Neural cell (in vitro differentiated cells): ENCODE measurements at regions not wholly inside any gene's neighbourhood (a gene's known extent, or its start where the extent isn't known, plus 50 kb on each side); places are given as distances from the start of the nearest gene placed in this dataset.

Experiments used
- H2AFZ ChIP-seq: fragments of 200-600, 300-800 bp; sonication (generic), shearing (Covaris generic); 2 replicates; pipeline ENCODE4 v1.6.0; 2014; ENCODE audit warnings: low read depth, mild to moderate bottlenecking, antibody characterized with exemption, low read length, moderate library complexity
- H3F3A ChIP-seq: fragments of 200-600 bp; shearing (Covaris generic); 2 replicates; pipeline ENCODE4 v1.6.1; 2016; ENCODE audit warnings: mild to moderate bottlenecking, moderate library complexity, mixed read lengths, antibody characterized with exemption, low read length; ENCODE audit not compliant: insufficient read depth, poor library complexity, severe bottlenecking
- H3K27ac ChIP-seq: fragments of 200-600, 300-800 bp; sonication (generic), shearing (Covaris generic); 2 replicates; pipeline ENCODE4 v1.5.1; 2014; ENCODE audit warnings: mild to moderate bottlenecking, low read length, moderate library complexity
- H3K27me3 ChIP-seq: fragments of 300-800, 200-600 bp; sonication (generic), shearing (Covaris generic); 2 replicates; pipeline ENCODE4 v1.6.0; 2014; ENCODE audit warnings: mild to moderate bottlenecking, low read depth, low read length, moderate library complexity; ENCODE audit not compliant: insufficient read depth
- H3K36me3 ChIP-seq: fragments of 300-800, 200-600 bp; sonication (generic), shearing (Covaris generic); 2 replicates; pipeline ENCODE4 v1.5.1; 2014; ENCODE audit warnings: mild to moderate bottlenecking, antibody characterized with exemption, low read length, moderate library complexity; ENCODE audit not compliant: insufficient read depth
- H3K4me2 ChIP-seq: fragments of 300-800, 200-600 bp; sonication (generic), shearing (Covaris generic); 2 replicates; pipeline ENCODE4 v1.6.0; 2014; ENCODE audit warnings: mild to moderate bottlenecking, low read length
- H3K4me3 ChIP-seq: fragments of 300-800, 200-600 bp; sonication (generic), shearing (Covaris generic); 2 replicates; pipeline ENCODE4 v1.5.1; 2014; ENCODE audit warnings: mild to moderate bottlenecking, low read length, moderate library complexity
- H3K79me2 ChIP-seq: fragments of 200-600 bp; shearing (Covaris generic); replicated peaks from 2 replicates; pipeline ENCODE4 v1.6.0; 2014; ENCODE audit warnings: mild to moderate bottlenecking, low read length, moderate library complexity; ENCODE audit not compliant: insufficient read depth
- H3K9ac ChIP-seq: fragments of 300-800, 200-600 bp; sonication (generic), shearing (Covaris generic); 2 replicates; pipeline ENCODE4 v1.6.1; 2016; ENCODE audit warnings: mild to moderate bottlenecking, low read length, mixed read lengths
- H3K9me2 ChIP-seq: fragments of 200-600 bp; shearing (Covaris generic); 2 replicates; pipeline ENCODE4 v1.6.1; 2016; ENCODE audit warnings: mild to moderate bottlenecking, low read length, mixed read lengths; ENCODE audit not compliant: insufficient read depth
- H3K9me3 ChIP-seq: fragments of 200-600, 300-800 bp; sonication (generic), shearing (Covaris generic); 2 replicates; pipeline ENCODE4 v1.6.1; 2016; ENCODE audit warnings: mild to moderate bottlenecking, mixed run types, low read length, moderate library complexity, mixed read lengths
- H4K20me1 ChIP-seq: fragments of 200-600 bp; shearing (Covaris generic); 2 replicates; pipeline ENCODE4 v1.6.1; 2016; ENCODE audit warnings: mild to moderate bottlenecking, mixed run types; ENCODE audit not compliant: insufficient read depth
- CTCF ChIP-seq: fragments of 450-650 bp; IDR thresholded peaks from 2 replicates; pipeline ENCODE4 v1.5.1; 2014; ENCODE audit warnings: antibody characterized with exemption, mild to moderate bottlenecking, moderate library complexity; ENCODE audit not compliant: poor library complexity, severe bottlenecking
- EP300 ChIP-seq: fragments of 450-650 bp; conservative IDR thresholded peaks from 2 replicates; pipeline ENCODE4 v1.6.1; 2014; ENCODE audit warnings: antibody characterized with exemption, mild to moderate bottlenecking, moderate library complexity; ENCODE audit not compliant: poor library complexity, severe bottlenecking
- EZH2 ChIP-seq: fragments of 200-600, 300-800 bp; shearing (Covaris generic), sonication (generic); IDR thresholded peaks from 2 replicates; pipeline ENCODE4 v1.6.1; 2014; ENCODE audit warnings: antibody characterized with exemption, low read length, borderline replicate concordance, mild to moderate bottlenecking; ENCODE audit not compliant: insufficient read depth, poor library complexity, severe bottlenecking
- MXI1 ChIP-seq: fragments of 450-650 bp; conservative IDR thresholded peaks from 2 replicates; pipeline ENCODE4 v1.6.1; 2014; ENCODE audit warnings: antibody characterized with exemption, mild to moderate bottlenecking; ENCODE audit not compliant: poor library complexity, severe bottlenecking
- POLR2AphosphoS5 ChIP-seq: IDR thresholded peaks from 2 replicates; pipeline ENCODE4 v1.6.1; 2012
- RAD21 ChIP-seq: fragments of 450-650 bp; conservative IDR thresholded peaks from 2 replicates; pipeline ENCODE4 v1.6.1; 2014; ENCODE audit warnings: antibody characterized with exemption, mild to moderate bottlenecking, moderate library complexity
- REST ChIP-seq: IDR thresholded peaks from 2 replicates; pipeline ENCODE4 v1.6.1; 2012; ENCODE audit warnings: borderline replicate concordance
- SMC3 ChIP-seq: fragments of 450-650 bp; conservative IDR thresholded peaks from 2 replicates; pipeline ENCODE4 v1.6.1; 2014; ENCODE audit warnings: antibody characterized with exemption, mild to moderate bottlenecking, moderate library complexity; ENCODE audit not compliant: poor library complexity
- TAF1 ChIP-seq: IDR thresholded peaks from 2 replicates; pipeline ENCODE4 v1.6.1; 2012; ENCODE audit warnings: low read depth

GRCh38 chr6:144746902-144747469, 461.9 kb downstream of the UTRN start:
- TF ChIP-seq CTCF (no peak), RAD21 (no peak), TAF1 (no peak), MXI1 (no peak), EZH2 (no peak), POLR2AphosphoS5 (no peak), SMC3 (no peak), REST (no peak)
- H3K9me2 ChIP-seq = no peaks in the 10 kb centered on the region
- no peaks in the 10 kb centered on the region for H3F3A ChIP-seq
- H4K20me1 ChIP-seq = no peaks in the 10 kb centered on the region
- no peak overlapping the region for H2AFZ ChIP-seq
- no peak overlapping the region for H3K9ac ChIP-seq
- no peaks in the 10 kb centered on the region for H3K36me3 ChIP-seq
- no peaks in the 10 kb centered on the region for H3K9me3 ChIP-seq
- no peaks in the 10 kb centered on the region for H3K27me3 ChIP-seq
- H3K4me3 ChIP-seq = no peak overlapping the region
- H3K79me2 ChIP-seq = no peaks in the 10 kb centered on the region
- H3K27ac ChIP-seq = no peak overlapping the region
- no peak overlapping the region for H3K4me2 ChIP-seq

- no peak overlapping the region for H2AFZ ChIP-seq
- H3K9ac ChIP-seq = no peak overlapping the region
- no peaks in the 10 kb centered on the region for H4K20me1 ChIP-seq
- no peaks in the 10 kb centered on the region for H3K27me3 ChIP-seq
- H3K4me2 ChIP-seq = no peak overlapping the region
- no peaks in the 10 kb centered on the region for H3K9me3 ChIP-seq
- no peaks in the 10 kb centered on the region for H3K36me3 ChIP-seq
- no peak overlapping the region for H3K4me3 ChIP-seq
- H3K27ac ChIP-seq = no peak overlapping the region
- TF ChIP-seq MXI1 (no peak), RAD21 (no peak), EZH2 (no peak), REST (no peak), CTCF (no peak), POLR2AphosphoS5 (no peak), TAF1 (no peak), SMC3 (no peak), EP300 (no peak)
- H3K79me2 ChIP-seq = no peaks in the 10 kb centered on the region
- H3F3A ChIP-seq = no peaks in the 10 kb centered on the region
- no peaks in the 10 kb centered on the region for H3K9me2 ChIP-seq
Observed at GRCh38 chr6:144749263-144749662, 464.1 kb downstream of the UTRN start.
